SK-N-SH (cell line): ENCODE measurements at regions not wholly inside any gene's neighbourhood (a gene's known extent, or its start where the extent isn't known, plus 50 kb on each side); places are given as distances from the start of the nearest gene placed in this dataset.

Experiments
- SMC3 ChIP-seq: IDR thresholded peaks from 2 replicates; pipeline ENCODE4 v1.6.1; 2012; ENCODE audit warnings: low read depth, low read length, improper control_type of control experiment
- TF ChIP-seq, protein P1 (sequence below): fragments of 200-600 bp; sonication (generic); IDR thresholded peaks from 2 replicates; pipeline ENCODE4 v1.6.1; 2017; ENCODE audit warnings: antibody characterized with exemption, mild to moderate bottlenecking, moderate library complexity

DNA sequence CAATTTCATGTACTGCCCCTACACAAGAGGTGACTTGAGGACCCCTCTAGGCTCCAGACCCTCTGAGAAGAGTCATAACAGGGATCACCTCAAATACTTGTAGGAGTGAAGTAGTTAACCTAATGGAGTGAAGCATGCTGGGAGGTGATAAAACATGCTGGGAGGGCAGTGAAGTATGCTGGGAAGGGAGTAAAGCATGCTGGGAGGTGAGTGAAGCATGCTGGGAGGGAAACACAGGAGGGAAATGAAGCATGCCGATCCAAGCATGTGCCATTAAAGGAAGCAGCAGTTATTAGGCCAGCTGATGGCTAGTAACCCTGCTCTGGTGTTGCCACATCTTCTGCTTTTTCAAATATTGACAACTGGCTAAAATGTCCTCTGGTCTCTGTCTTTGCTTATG, 70.7 kb upstream of the TRHDE start:
- TF ChIP-seq, protein P1, sequence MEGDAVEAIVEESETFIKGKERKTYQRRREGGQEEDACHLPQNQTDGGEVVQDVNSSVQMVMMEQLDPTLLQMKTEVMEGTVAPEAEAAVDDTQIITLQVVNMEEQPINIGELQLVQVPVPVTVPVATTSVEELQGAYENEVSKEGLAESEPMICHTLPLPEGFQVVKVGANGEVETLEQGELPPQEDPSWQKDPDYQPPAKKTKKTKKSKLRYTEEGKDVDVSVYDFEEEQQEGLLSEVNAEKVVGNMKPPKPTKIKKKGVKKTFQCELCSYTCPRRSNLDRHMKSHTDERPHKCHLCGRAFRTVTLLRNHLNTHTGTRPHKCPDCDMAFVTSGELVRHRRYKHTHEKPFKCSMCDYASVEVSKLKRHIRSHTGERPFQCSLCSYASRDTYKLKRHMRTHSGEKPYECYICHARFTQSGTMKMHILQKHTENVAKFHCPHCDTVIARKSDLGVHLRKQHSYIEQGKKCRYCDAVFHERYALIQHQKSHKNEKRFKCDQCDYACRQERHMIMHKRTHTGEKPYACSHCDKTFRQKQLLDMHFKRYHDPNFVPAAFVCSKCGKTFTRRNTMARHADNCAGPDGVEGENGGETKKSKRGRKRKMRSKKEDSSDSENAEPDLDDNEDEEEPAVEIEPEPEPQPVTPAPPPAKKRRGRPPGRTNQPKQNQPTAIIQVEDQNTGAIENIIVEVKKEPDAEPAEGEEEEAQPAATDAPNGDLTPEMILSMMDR, result no peak
- TF ChIP-seq SMC3, result no peak
